H1 (cell line): ENCODE measurements at regions not wholly inside any gene's neighbourhood (a gene's known extent, or its start where the extent isn't known, plus 50 kb on each side); places are given as distances from the start of the nearest gene placed in this dataset.

Source experiments
- CTCF ChIA-PET: fragments of 300-600 bp; sonication (Branson Sonifier 250); formaldehyde crosslinking; loops from one replicate; lab custom pipeline; 2021; ENCODE audit not compliant: partially characterized antibody; lab: Charles Lee
- POLR2A ChIA-PET: fragments of 300-600 bp; sonication (Branson Sonifier 250); formaldehyde crosslinking; loops from one replicate; lab custom pipeline; 2021; ENCODE audit warnings: inconsistent platforms; ENCODE audit not compliant: partially characterized antibody; lab: Charles Lee
- DNase-seq, 2 experiments: peaks; one replicate each; pipeline versions ENCODE4 v3.0.0 to v3.0.0-alpha.2; 2010 to 2022; ENCODE audit warnings: low spot score in 2 of 2, low read depth in 1 of 2, mixed read lengths in 1 of 2
- FAIRE-seq: peaks from 2 replicates; lab custom pipeline; 2011; peaks lifted over from hg19 to GRCh38; lab: Jason Lieb, UNC
- H2AFZ ChIP-seq: 2 replicates; pipeline ENCODE4 v1.8.1; 2012; ENCODE audit warnings: low read length, inconsistent platforms
- H2AK5ac ChIP-seq: 2 replicates; pipeline ENCODE4 v1.6.1; 2013; ENCODE audit warnings: low read depth, low read length
- H2BK120ac ChIP-seq: replicated peaks from 2 replicates; pipeline ENCODE3; 2013; ENCODE audit warnings: low read depth, low read length, inconsistent platforms
- H2BK12ac ChIP-seq: 2 replicates; pipeline ENCODE4 v1.6.1; 2013; ENCODE audit warnings: low read depth, low read length
- H2BK15ac ChIP-seq: 2 replicates; pipeline ENCODE4 v1.6.1; 2013; ENCODE audit warnings: low read length
- H2BK20ac ChIP-seq: 2 replicates; pipeline ENCODE4 v1.6.1; 2013; ENCODE audit warnings: low read length
- H2BK5ac ChIP-seq: 2 replicates; pipeline ENCODE4 v1.6.1; 2013; ENCODE audit warnings: low read depth, low read length
- H3K14ac ChIP-seq: 2 replicates; pipeline ENCODE4 v1.6.1; 2013; ENCODE audit warnings: inconsistent platforms; ENCODE audit not compliant: insufficient read length
- H3K18ac ChIP-seq: 2 replicates; pipeline ENCODE4 v1.6.1; 2013; ENCODE audit warnings: low read length; ENCODE audit errors: extremely low read depth
- H3K23ac ChIP-seq: 2 replicates; pipeline ENCODE4 v1.6.1; 2013; ENCODE audit warnings: inconsistent platforms; ENCODE audit not compliant: insufficient read length
- H3K23me2 ChIP-seq: 2 replicates; pipeline ENCODE4 v1.6.1; 2013; ENCODE audit warnings: low read depth, low read length
- H3K27ac ChIP-seq: 2 replicates; pipeline ENCODE4 v1.6.1; 2011; ENCODE audit warnings: low read depth, low read length, inconsistent platforms
- H3K27me3 ChIP-seq, 4 experiments: replicated peaks in 1 of 4; 1 replicate in 1 of 4; 2 replicates in 3 of 4; pipeline versions ENCODE4 v1.6.1 to v1.8.1; 2011 to 2013; ENCODE audit warnings: low read length in 3 of 4, mild to moderate bottlenecking in 3 of 4, inconsistent platforms in 2 of 4, mixed read lengths in 2 of 4, moderate library complexity in 1 of 4; ENCODE audit not compliant: control insufficient read depth in 3 of 4, insufficient read depth in 3 of 4; ENCODE audit errors: extremely low read depth in 1 of 4
- H3K36me3 ChIP-seq, 4 experiments: 2 replicates each; pipeline versions ENCODE4 v1.6.1 to v1.8.1; 2011 to 2013; ENCODE audit warnings: mild to moderate bottlenecking in 4 of 4, low read length in 3 of 4, moderate library complexity in 2 of 4, control low read depth in 1 of 4, inconsistent platforms in 1 of 4; ENCODE audit not compliant: insufficient read depth in 4 of 4, control insufficient read depth in 2 of 4
- H3K4ac ChIP-seq: replicated peaks from 2 replicates; pipeline ENCODE3; 2013; ENCODE audit warnings: low read length, low read depth, mixed read lengths, inconsistent platforms; ENCODE audit not compliant: insufficient read length
- H3K4me1 ChIP-seq, 4 experiments: replicated peaks in 1 of 4; 1 replicate in 1 of 4; 2 replicates in 3 of 4; pipeline versions ENCODE4 v1.6.1 to v1.8.1; 2011 to 2013; ENCODE audit warnings: low read length in 3 of 4, inconsistent platforms in 2 of 4, mixed read lengths in 1 of 4; ENCODE audit not compliant: insufficient read depth in 4 of 4, control insufficient read depth in 3 of 4
- H3K4me2 ChIP-seq, 2 experiments: 2 replicates each; pipeline versions ENCODE4 v1.6.1 to v1.8.1; 2011 to 2013; ENCODE audit warnings: low read depth in 2 of 2, low read length in 2 of 2, control low read depth in 1 of 2, inconsistent platforms in 1 of 2, mild to moderate bottlenecking in 1 of 2; ENCODE audit not compliant: insufficient read depth in 1 of 2
- H3K4me3 ChIP-seq, 4 experiments: fragments of 200-600, 300-600 bp in 1 of 4; sonication (generic), shearing (Covaris generic), sonication (Bioruptor Twin) in 1 of 4; 2 replicates each; pipeline versions ENCODE4 v1.5.1 to v1.8.1; 2011 to 2016; ENCODE audit warnings: low read length in 4 of 4, low read depth in 3 of 4, control low read depth in 2 of 4, inconsistent platforms in 2 of 4, mild to moderate bottlenecking in 2 of 4, mixed read lengths in 1 of 4, moderate library complexity in 1 of 4; ENCODE audit not compliant: insufficient read depth in 2 of 4; ENCODE audit errors: extremely low read depth in 1 of 4
- H3K56ac ChIP-seq: replicated peaks from 2 replicates; pipeline ENCODE3; 2013; ENCODE audit warnings: low read depth, mild to moderate bottlenecking, mixed read lengths, low read length, inconsistent platforms; ENCODE audit not compliant: insufficient read length
- H3K79me1 ChIP-seq: 2 replicates; pipeline ENCODE4 v1.6.1; 2013; ENCODE audit warnings: low read depth, low read length, control low read depth
- H3K79me2 ChIP-seq, 2 experiments: 2 replicates each; pipeline versions ENCODE4 v1.6.1 to v1.8.1; 2012 to 2013; ENCODE audit warnings: low read length in 2 of 2, mild to moderate bottlenecking in 2 of 2, inconsistent platforms in 1 of 2; ENCODE audit not compliant: insufficient read depth in 2 of 2, control insufficient read depth in 1 of 2
- H3K9ac ChIP-seq, 4 experiments: replicated peaks in 1 of 4; 1 replicate in 1 of 4; 2 replicates in 3 of 4; pipeline versions ENCODE4 v1.6.1 to v1.8.1; 2011 to 2013; ENCODE audit warnings: low read depth in 3 of 4, low read length in 3 of 4, control low read depth in 2 of 4, mild to moderate bottlenecking in 2 of 4, moderate library complexity in 2 of 4, inconsistent platforms in 1 of 4; ENCODE audit errors: extremely low read depth in 1 of 4
- H3K9me3 ChIP-seq, 2 experiments: 2 replicates each; pipeline versions ENCODE4 v1.6.1 to v1.8.1; 2012 to 2013; ENCODE audit warnings: mild to moderate bottlenecking in 2 of 2, moderate library complexity in 2 of 2, control low read depth in 1 of 2, inconsistent platforms in 1 of 2, low read depth in 1 of 2, low read length in 1 of 2, mixed read lengths in 1 of 2; ENCODE audit not compliant: insufficient read depth in 2 of 2
- H4K20me1 ChIP-seq, 2 experiments: replicated peaks in 1 of 2; 2 replicates each; pipeline versions ENCODE3 to v1.8.1; 2011 to 2013; ENCODE audit warnings: inconsistent platforms in 2 of 2, low read length in 2 of 2, mild to moderate bottlenecking in 1 of 2; ENCODE audit not compliant: insufficient read depth in 2 of 2, control insufficient read depth in 1 of 2
- H4K5ac ChIP-seq: 2 replicates; pipeline ENCODE4 v1.6.1; 2013; ENCODE audit warnings: low read length, low read depth, mixed read lengths, inconsistent platforms; ENCODE audit not compliant: insufficient read length
- H4K8ac ChIP-seq: 2 replicates; pipeline ENCODE4 v1.8.0; 2013; ENCODE audit warnings: mild to moderate bottlenecking, moderate library complexity, low read length, inconsistent platforms; ENCODE audit not compliant: insufficient read depth; ENCODE audit errors: extremely low read depth
- H4K91ac ChIP-seq: replicated peaks from 2 replicates; pipeline ENCODE3; 2013; ENCODE audit warnings: low read length, mixed read lengths, inconsistent platforms; ENCODE audit not compliant: insufficient read length
- CBX8 ChIP-seq: fragments of 300-800, 300-1000 bp; sonication (generic); IDR thresholded peaks from 2 replicates; pipeline ENCODE4 v1.7.1; 2016; ENCODE audit warnings: low read depth, low read length, borderline replicate concordance
- CEBPB ChIP-seq: IDR thresholded peaks from 2 replicates; pipeline ENCODE4 v1.6.1; 2012; ENCODE audit warnings: low read depth, low read length
- CHD1 ChIP-seq: IDR thresholded peaks from 2 replicates; pipeline ENCODE4 v1.6.1; 2012; ENCODE audit warnings: low read depth, low read length, improper control_type of control experiment
- POLR2AphosphoS5 ChIP-seq: IDR thresholded peaks from 2 replicates; pipeline ENCODE4 v1.6.1; 2011; ENCODE audit warnings: low read depth, low read length
- POU5F1 ChIP-seq: IDR thresholded peaks from 2 replicates; pipeline ENCODE4 v1.6.1; 2011; ENCODE audit warnings: low read depth, mild to moderate bottlenecking, low read length, moderate library complexity
- SIX5 ChIP-seq: IDR thresholded peaks from 2 replicates; pipeline ENCODE4 v1.6.1; 2011; ENCODE audit warnings: mild to moderate bottlenecking, low read depth, low read length
- YY1 ChIP-seq: IDR thresholded peaks from 2 replicates; pipeline ENCODE4 v1.6.1; 2011; ENCODE audit warnings: low read depth, mild to moderate bottlenecking, low read length

DNA sequence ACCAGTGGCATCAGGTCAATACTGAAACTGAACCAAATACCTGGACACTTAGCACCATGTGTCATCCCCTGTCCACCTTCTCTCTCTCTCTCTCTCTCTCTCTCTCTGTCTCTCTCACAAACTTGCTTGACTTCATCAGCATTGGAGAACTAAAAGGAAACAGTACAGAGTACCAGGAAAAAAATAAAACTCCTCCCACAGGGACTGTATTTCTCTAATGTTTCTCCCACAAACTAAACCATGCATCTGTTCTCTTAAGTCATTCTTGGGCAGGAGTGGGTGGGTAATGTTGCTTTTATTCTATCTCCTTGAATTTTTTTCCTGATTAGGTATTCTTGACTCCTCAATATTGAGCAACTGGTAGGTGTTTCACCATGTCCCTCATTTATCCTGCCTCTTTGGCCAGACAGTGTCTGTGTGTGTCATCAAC, 112.9 kb upstream of the CACNA1A start:
- peaks cover 0 to 3% (median 0%) of the 10 kb centered on the region in 4 experiments; a peak in 1 of 7 replicates for H3K27me3 ChIP-seq
- no peaks in the 10 kb centered on the region for H4K20me1 ChIP-seq
- H3K79me2 ChIP-seq, result no peaks in the 10 kb centered on the region
- H4K8ac ChIP-seq, result no peak overlapping the region
- no peaks in the 10 kb centered on the region for H3K36me3 ChIP-seq
- no peak overlapping the region for H3K9ac ChIP-seq
- H3K27ac ChIP-seq, result no peak overlapping the region
- H2AK5ac ChIP-seq, result 0 out of 2 replicates have a peak overlapping the region, but pooled peaks have one; percentile 33
- H3K14ac ChIP-seq, result no peak overlapping the region
- H3K4me1 ChIP-seq, result peaks cover 9 to 26% (median 15%) of the 10 kb centered on the region in 4 experiments
- H2AFZ ChIP-seq, result no peak overlapping the region
- ChIA-PET POLR2A (no interaction called here), CTCF (no interaction called here)
- no peak overlapping the region for H2BK15ac ChIP-seq
- H3K9me3 ChIP-seq, result no peaks in the 10 kb centered on the region
- H4K91ac ChIP-seq, result no peak overlapping the region
- no peak overlapping the region for H3K23ac ChIP-seq
- H3K56ac ChIP-seq, result no peak overlapping the region
- H3K18ac ChIP-seq, result no peak overlapping the region
- H3K23me2 ChIP-seq, result no peaks in the 10 kb centered on the region
- H3K4me2 ChIP-seq, result no peak overlapping the region
- no peak overlapping the region for H2BK120ac ChIP-seq
- H2BK5ac ChIP-seq, result no peak overlapping the region
- H4K5ac ChIP-seq, result no peak overlapping the region
- no peaks in the 10 kb centered on the region for H3K79me1 ChIP-seq
- no peak overlapping the region for H2BK12ac ChIP-seq
- H3K4ac ChIP-seq, result no peak overlapping the region
- FAIRE-seq (no peak), DNase-seq (no peak)
- H3K4me3 ChIP-seq, result no peak overlapping the region
- no peak overlapping the region for H2BK20ac ChIP-seq
- no peak for TF ChIP-seq POLR2AphosphoS5
- TF ChIP-seq YY1, result no peak
- no peak for TF ChIP-seq CEBPB
- TF ChIP-seq SIX5, result no peak
- TF ChIP-seq POU5F1, result no peak
- no peak for TF ChIP-seq CBX8
- TF ChIP-seq CHD1, result no peak
